NCI-H524 treated with DMSO at 0.1 percent for 48 hours (cell line): ENCODE measurements at regions not wholly inside any gene's neighbourhood (a gene's known extent, or its start where the extent isn't known, plus 50 kb on each side); places are given as distances from the start of the nearest gene placed in this dataset.

Experiments
- DNase-seq: peaks from one replicate; lab custom pipeline; 2025; lab: John Stamatoyannopoulos, UW

DNA sequence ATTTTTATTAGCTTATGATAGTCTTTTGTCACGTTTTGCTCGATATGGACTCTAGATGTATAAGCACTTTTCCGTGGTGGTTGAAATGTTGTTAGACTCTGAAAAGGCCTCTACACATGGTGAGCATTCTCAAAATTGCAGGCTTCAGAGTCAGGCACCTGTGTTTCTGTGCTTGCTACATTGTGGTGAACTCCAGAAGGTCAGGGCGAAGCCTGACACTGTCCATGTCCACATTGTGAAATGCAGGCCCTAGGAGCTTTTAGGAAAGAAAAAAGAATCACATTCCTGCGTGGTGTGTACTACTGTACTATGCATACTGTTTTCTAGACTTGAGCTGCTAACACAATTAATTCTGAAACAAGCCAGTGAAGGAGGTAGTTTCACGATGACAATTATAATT lies 86.3 kb downstream of the HS3ST1 start:
- no peak for DNase-seq

DNA sequence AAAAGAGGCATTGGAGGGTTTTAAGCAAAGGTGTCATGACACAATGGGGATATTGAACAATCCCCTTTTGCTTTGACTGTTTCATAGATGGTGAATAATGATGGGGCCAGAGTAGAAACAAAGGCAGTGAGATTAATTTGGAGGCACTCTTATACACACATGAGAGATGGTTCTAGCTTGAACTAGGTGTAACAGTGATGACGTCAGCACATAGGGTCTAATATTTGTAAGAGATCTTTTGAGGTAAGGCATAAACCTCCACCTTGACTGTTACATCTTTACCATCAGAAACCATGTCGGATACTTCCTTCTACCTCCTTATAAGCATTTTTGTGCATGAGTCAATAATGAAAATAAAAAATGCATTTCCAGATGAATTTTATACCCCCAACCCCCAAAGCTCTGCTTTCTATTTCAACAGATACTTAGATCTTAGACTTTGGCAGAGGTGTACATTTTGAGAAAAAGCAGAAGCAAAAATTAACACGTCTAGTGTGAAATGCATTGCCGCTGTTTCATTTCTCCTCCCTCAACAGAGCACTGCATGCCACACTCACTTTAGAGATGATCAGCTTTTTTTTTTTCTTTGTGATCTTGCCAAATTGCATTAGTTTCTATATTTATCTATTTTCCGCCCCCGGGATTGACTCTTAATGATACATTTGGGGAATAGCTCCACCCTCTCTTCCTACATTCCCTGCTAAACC lies 87.2 kb downstream of the HS3ST1 start:
- no peak for DNase-seq

DNA sequence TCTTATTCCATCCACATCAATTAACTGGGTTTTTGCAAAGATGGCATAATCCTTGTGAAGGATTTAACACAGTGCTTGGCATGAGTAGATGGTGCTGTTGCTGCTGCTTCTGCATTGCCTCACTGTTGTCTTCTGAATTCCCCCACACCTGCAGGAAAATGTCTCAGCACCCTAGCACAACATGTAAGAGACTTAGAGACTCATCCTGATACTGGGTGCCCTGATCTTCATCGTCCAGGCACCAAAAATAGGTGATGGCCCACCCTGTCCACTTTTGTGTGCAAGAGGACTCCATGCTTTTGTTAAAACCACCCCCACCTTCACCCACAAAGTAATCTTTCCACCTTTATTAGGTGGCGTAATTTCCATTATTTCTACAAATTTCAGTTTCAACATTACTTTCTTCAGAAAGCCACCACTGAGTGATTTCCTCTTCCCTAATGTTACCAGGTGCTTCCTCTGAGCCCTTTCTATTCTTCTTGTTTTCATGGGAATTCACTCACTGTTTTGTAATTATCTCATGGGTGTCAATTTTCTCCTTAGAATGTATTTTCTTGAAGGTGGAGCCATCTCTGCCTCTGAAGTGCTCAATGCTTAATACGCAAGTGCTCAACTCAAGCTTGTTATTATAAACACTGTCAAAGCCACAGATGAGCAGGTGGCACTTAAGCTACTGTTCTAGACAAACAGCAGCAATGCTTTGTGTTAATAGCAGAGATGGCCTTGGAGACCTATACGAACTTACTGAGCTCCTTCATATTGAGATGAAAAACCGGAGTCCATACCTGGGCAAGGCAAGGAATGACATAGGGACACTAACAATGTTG lies 89.5 kb downstream of the HS3ST1 start:
- no peak for DNase-seq

DNA sequence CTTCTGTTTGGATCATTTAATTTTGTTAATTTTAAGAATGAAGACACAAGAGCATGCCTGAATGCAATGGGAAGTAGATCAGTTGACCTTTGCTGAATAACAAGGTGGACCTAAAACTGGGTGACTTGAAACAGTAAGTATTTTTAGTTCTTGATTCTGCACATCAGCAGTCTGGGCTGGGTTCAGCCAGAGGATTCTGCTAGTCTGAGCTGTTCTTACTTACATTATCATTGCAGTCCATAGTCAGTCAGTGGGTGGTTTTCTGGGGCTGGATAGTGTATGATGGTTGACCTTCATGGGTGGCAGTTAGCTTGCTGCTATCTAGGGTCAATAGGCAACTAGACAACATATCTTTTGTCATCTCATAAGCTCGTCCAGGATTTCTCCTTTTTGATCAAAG lies 91.4 kb downstream of the HS3ST1 start:
- no peak for DNase-seq

DNA sequence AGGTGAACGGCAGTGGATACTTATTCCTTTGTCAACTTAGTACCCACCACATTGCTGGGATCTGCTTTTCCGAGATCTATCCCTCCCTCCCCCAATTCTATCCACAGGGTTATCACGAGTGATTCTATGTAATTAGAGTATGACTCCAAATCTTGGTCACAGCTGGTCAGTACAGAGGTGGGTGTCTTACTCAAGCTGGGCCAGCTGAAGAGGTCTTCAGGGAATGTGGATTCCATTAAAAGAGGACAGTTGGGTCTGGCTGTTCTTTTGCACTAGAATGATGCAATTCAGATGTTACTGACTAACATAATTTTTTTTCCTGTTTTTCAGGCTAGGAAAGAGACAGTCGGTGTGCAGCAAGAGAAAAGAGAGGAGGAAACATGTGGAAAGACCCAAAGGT lies 92.3 kb downstream of the HS3ST1 start:
- DNase-seq, result no peak

DNA sequence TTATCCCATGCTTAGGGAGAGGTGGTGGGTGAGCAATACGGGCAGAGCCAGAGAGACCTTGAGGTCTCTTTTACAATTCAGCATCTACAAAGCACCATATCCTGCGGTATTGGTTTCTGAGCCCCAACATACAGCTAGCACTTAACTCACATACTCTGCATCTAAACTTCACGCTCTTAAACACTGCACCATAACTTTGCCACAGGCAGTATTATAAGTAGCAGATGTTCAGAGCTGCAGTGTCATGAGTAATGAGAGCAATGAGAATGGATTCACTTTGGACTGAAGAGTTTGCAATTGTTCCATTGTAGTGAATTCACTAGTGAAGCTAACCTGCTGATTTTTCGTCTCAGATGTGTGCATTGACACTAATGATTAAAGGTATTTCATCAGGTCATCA lies 93.8 kb downstream of the HS3ST1 start:
- no peak for DNase-seq

DNA sequence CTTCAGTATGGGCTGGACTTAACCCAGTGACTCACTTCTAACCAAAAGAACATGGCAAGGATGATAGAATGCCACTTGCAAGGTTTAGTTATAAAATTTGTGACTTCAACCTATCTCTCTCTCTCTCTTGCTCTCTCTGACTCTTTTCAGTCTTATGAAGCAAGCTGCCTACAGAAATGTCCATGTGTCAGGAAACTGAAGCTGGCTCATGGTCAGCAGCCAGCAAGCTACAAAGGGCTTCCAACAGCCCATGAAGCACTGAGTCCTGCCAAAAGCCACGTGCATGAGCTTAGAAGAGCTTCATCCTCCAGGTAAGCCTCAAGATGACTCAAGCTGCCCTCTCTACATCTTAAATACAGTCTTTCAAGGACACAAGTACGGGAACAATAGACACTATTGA lies 100.3 kb downstream of the HS3ST1 start:
- no peak for DNase-seq

DNA sequence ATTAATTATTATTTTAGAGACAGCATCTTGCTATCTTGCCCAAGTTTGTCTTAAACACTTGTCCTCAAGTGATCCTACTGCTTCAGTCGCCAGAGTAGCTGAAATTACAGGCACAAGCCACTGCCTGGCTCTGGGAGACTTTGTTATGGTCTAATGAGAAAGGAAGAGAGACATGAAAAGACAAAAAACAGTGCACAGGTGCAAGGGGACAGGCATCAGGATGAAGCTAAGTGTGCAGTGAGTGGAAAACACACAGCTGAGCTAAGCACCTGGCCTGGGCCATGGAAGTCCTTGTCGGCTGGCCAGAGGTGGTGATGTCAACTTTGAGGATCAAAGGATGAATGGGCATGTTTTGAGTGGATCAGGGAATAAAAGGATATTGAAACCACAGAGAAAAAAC lies 102.7 kb downstream of the HS3ST1 start:
- no peak for DNase-seq

DNA sequence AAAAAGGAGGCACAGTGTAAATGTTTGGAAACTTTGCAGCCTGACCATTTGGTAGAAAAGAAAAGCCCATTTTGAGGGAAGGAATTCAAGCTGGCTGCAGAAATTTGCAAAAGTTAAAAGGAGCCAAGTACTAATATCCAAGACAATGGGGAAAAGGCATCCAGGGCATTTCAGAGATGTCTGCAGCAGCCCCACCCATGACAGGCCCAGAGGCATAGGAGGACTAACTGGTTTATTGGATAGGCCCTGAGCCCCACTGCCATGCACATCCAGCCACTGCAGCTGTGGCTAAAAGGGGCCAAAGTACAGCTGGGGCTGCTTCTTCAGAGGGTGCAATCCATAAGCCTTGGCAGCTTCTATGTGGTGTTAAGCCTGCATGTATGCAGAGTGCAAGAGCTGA lies 104.9 kb downstream of the HS3ST1 start:
- no peak for DNase-seq

DNA sequence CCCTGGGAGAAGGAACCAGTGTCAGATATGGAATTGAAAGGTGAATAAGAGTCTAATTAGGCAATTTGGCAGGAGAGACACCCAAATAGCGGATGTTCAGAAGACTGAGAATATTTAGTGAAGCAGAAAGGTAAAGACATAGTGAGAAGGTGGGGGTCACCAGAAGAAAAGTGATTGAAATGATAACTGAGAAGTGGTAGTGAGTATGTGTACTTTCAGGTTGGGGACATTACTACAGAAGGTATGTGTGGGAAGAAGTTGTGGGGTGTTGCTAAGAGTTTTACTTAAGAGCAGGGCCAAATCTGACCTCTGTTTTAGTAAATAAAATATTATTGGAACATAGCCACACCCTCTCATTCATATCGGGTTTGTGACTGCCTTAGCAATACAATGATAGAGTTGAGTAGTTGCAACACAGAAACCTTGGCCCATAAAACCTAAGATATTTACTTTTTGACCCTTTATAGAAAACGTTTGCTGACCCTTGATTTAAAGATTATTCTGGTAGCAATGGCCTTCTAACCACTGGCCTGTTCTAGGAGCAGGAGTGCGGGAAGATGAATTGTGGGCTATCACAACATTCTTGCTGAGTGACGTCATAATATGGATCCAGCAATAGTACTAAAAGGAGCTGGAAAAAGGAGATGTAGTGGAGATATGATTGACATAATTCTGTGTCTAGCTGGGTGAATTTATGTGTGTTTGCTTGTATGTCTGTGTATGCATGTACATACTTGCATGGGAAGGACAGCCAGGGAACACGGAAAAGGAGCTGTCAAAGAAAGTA lies 115.3 kb downstream of the HS3ST1 start:
- no peak for DNase-seq

DNA sequence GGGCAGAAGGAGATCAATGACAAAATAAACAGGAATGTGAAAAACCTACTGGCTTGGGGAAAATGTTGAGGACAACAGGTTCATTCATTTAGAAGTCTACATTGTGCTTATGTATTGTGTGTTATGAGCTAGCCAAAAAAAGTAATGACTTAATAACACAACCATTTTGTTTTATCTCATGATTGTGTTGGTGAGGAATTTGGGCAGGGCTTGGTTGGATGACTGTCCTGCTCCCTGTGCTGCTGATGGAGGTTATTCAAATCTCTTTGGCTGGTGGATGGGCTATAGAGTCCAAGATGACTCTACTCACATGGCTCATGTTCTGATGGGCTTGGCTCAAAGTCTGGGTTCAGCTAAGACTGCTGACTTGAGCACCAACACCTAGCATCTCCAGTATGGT lies 116.3 kb downstream of the HS3ST1 start:
- DNase-seq, result no peak

DNA sequence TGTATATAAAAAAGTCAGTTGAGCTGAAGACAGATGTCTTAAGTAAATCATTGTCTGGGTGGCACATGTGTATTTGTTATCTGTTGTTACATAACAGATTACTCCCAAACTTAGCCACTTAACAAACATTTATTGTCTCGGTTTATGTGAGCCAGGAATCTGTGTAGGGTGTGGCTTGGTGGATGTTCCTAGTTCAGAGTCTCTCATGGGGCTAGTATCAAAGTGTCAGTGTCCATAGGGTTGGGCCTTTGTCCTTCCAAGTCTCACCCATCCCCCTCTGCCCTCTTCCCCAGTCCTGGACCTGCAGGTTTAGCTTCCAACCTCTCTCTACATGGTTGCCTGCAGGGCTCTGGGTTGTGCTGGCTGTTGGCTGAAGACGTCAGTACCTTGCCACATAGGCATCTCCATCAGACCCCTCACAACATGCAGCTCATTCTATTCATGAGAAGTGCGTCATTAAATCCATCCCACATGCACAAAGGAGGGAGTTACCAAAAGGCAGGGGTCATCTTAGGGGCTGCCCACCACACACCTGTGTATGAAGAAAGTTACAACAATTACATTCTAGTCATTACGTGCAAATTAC lies 127.5 kb downstream of the HS3ST1 start:
- DNase-seq, result no peak

DNA sequence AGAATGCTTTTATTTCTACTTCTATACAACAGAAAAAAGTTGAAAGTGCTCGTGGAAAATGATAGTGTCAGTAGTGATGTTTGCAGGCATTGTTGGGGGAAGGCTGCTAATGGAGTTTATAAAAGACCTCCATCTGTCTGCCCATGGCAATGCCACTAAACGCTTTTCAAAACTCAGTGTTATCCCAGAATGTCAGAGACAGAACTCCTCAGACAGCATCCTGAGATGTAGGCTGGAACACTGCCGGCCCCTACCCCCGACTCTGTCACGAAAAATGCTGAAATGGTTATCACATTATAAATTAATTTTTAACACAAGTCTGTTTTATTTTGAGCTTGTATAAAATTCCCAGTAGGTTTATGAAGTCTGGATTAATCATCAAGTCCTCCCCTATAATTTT lies 128.9 kb downstream of the HS3ST1 start:
- no peak for DNase-seq

DNA sequence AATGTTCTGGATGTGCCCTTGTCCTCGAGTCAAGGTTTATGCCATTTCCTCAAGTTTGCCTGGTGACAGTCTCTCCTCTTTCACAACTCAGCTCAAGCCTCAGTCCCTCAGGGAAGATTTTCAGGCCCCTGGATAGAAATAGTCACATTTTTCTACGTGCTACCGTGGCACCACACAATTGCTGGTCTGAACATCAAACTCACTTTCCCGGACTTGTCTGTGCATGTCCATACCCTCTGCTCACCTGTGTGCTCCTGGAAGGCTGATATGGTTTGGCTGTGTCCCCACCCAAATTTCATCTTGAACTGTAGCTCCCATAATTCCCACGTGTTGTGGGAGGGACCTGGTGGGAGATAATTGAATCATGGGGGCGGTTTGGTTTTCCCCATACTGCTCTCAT lies 129.7 kb downstream of the HS3ST1 start:
- no peak for DNase-seq

DNA sequence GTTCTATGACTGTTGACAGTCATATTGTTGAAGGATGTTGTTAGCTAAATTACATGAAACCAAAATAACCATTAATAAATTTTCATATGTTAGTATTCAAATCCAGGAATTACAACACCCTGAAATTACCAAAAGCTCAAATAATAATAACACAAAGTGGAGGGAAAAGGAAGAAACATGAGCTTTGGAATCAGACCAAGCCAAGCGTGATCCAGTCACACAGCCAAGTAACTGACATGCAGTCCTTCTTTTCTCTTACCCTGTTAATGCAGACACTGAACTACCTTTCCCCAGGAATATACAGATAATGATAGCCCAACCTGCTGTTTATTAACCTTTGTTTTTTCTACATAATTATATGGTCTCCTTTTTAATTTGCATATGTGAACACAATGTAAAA lies 130.2 kb downstream of the HS3ST1 start:
- no peak for DNase-seq

DNA sequence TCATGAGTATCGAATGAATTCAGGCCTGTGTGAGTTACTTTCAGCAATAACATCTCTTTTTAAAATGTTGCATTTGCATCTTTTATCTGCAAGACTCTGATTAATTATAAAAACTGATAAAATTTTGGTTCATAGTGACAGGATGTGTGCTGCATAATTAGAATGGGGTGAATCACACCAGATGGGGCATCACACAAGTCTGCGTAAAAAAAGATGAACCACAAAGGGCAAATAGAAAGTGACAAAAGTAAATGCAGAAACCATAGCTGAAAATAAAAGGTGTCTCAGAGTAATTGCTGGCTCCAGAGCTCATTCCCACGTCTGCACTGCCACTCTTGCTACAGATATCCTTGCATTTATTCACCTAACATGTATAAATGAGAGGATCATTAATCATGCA lies 131.1 kb downstream of the HS3ST1 start:
- DNase-seq, result no peak

DNA sequence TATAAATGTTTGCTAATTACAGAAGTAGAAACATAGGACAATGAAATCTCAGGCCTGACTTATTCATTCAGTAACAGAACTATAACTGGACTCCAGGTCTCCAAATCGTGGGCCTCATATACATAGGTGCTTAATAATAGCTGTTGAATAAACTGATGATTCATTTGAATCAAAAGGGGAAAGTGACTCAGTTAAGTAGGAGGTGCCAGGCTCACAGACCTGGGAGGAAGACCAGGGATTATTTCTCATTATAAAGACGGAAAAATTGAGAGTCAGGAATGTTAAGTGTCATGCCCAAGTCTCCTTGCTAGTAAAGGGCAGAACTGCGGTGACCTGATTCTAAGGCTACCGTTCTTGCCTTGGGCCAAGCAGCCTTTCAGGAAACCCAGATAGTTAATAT lies 131.5 kb downstream of the HS3ST1 start:
- no peak for DNase-seq

DNA sequence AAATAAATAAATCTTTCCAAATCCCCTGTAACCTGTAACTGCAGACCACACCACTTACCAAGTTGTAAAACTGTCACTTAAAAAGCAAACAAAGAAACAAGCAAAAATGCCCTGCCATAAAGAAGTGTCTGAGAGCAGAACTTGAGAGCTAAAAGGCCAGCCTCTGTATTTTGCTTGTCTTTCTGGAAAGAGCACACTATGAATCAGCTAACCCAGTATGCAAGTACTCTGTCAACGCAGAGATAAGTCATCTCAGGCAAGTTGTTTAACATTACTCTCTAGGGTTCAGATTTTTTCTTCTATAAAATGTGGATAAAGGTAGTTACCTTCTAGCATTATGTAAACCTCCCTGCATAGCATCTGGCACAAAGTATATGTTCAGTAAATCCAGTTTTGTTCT lies 134.8 kb downstream of the HS3ST1 start:
- no peak for DNase-seq

DNA sequence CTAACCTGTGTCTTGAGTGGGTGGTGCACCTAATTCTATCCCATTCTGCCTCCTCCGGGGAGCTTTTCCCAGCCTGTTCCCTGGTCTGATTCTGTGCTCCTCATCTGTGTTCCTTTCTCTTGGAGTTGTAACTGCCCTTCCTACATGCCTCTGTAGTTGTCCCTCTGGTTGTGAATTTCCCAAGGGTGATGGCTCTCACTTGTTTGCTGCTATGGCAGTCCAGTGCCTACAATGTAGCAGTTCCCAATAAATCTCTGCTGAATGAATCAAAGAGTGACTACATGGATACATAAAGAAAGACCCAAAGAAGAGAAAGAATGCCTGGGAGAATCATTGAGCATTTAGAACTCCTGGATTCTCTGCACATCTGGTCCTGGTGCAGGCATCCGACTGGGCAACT lies 141.6 kb downstream of the HS3ST1 start:
- DNase-seq, result no peak

DNA sequence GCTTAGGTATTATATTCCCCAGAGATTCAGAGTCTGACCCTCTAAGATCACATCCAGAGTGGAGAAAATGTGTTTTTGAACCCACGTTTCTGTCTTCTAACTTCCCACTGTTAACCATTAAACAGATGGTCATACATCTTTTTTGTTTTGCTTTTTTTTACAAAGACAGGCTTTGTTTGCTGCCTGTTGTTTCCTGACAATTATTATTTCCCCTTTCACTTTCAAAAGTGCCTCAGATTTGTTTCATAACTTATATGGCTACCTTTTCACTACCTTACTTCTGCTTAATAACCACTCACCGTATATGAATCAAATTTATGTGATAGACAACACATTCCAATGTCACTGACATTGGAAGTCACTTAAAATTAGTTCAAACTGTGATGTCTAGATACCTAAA lies 142.2 kb downstream of the HS3ST1 start:
- DNase-seq, result no peak

DNA sequence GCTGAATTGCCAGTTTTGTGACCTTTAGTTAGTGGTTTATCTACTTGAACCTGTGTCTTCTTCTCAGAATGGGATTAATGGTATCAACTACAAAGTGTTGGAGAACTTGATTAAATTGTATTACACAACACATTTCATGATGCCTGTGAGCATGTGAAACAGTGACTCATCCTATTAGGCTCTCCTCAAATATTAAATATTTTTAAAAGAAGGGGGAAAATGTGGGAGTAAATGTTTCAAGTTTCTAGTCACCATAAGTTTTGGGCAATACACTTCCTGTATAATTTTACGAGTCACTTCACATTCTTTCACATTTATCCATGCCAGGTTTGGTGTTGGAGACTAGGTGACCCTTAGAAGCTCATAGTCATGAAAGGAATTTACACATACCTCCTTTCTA lies 147.0 kb downstream of the HS3ST1 start:
- no peak for DNase-seq

DNA sequence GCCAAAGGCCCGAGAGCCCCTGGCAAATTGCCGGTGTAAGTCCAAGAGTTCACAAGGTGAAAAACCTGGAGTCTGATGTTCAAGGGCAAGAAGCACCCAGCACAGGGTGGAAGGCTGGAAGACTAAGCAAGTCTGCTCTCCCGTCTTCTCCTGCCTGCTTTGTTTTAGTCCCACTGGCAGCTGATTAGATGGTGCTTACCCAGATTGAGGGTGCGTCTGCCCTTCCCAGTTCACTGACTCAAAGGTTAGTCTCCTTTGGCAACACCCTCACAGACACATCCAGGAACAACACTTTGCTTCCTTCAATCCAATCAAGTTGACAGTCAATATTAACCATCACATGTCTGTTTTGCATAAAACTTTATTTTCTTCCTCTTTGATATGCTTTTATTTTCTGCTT lies 157.4 kb downstream of the HS3ST1 start:
- DNase-seq, result no peak

DNA sequence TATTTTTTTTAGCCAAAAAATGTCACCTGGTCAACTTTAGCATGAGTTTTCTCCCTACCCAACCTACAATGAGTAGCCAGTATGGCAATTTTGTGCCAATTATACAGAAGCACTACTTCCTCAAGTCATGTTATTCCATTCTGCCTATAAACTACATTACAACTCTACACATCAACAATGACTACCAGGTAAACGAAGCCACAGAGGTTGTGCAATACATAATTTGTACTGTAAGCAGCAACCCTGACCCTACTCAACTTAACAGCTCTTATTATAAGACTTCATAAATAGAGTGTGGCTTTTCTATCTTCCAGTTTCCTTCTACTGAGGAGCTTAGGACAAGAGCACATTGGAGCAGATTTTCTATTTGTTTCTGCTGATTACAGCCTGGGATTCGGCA lies 160.5 kb downstream of the HS3ST1 start:
- DNase-seq, result no peak
